Neural crest cell (in vitro differentiated cells): ENCODE measurements at regions not wholly inside any gene's neighbourhood (a gene's known extent, or its start where the extent isn't known, plus 50 kb on each side); places are given as distances from the start of the nearest gene placed in this dataset.

Experiments
- DNase-seq: peaks from one replicate; pipeline ENCODE4 v3.0.0; 2021; ENCODE audit warnings: low read depth, mixed read lengths, low spot score
- H3K27ac Mint-ChIP-seq: one replicate; pipeline ENCODE4 v1.8.0; 2021; ENCODE audit warnings: mild to moderate bottlenecking, mixed read lengths; ENCODE audit not compliant: unreplicated experiment
- H3K27me3 Mint-ChIP-seq: 2 replicates; pipeline ENCODE4 v1.8.0; 2021; ENCODE audit warnings: low read depth, mild to moderate bottlenecking, mixed read lengths
- H3K36me3 Mint-ChIP-seq: 2 replicates; pipeline ENCODE4 v1.8.0; 2021; ENCODE audit warnings: low read depth, mild to moderate bottlenecking, mixed read lengths
- H3K4me1 Mint-ChIP-seq: 2 replicates; pipeline ENCODE4 v1.8.0; 2021; ENCODE audit warnings: mixed read lengths
- H3K4me3 Mint-ChIP-seq: one replicate; pipeline ENCODE4 v1.8.0; 2021; ENCODE audit warnings: mild to moderate bottlenecking, mixed read lengths
- H3K9me3 Mint-ChIP-seq: 2 replicates; pipeline ENCODE4 v1.8.0; 2021; ENCODE audit warnings: mixed read lengths
- CTCF ChIP-seq: fragments of 200-600 bp; sonication (generic); conservative IDR thresholded peaks from 2 replicates; pipeline ENCODE4 v1.5.0; 2021; ENCODE audit warnings: antibody characterized with exemption, mild to moderate bottlenecking

- H3K4me3 Mint-ChIP-seq: no peak overlapping the region
- H3K27ac Mint-ChIP-seq: peak overlapping the region; percentile 45
- H3K9me3 Mint-ChIP-seq: no peaks in the 10 kb centered on the region
- no peak for DNase-seq
- H3K27me3 Mint-ChIP-seq: no peaks in the 10 kb centered on the region
- H3K4me1 Mint-ChIP-seq: peaks cover 20% of the 10 kb centered on the region
- no peak for TF ChIP-seq CTCF
- H3K36me3 Mint-ChIP-seq: no peaks in the 10 kb centered on the region
These were observed 58.0 kb upstream of the LAPTM5 start for GRCh38 chr1:30815556-30815955.

- no peak for TF ChIP-seq CTCF
- no peak for DNase-seq
- no peaks in the 10 kb centered on the region for H3K9me3 Mint-ChIP-seq
- no peaks in the 10 kb centered on the region for H3K36me3 Mint-ChIP-seq
- H3K27ac Mint-ChIP-seq: no peak overlapping the region
- peaks cover 33% of the 10 kb centered on the region for H3K4me1 Mint-ChIP-seq
- H3K27me3 Mint-ChIP-seq: no peaks in the 10 kb centered on the region
- H3K4me3 Mint-ChIP-seq: no peak overlapping the region
These were observed 56.7 kb upstream of the LAPTM5 start for GRCh38 chr1:30814292-30814691.

GRCh38 chr1:30812076-30812475 lies 54.5 kb upstream of the LAPTM5 start:
- DNase-seq: no peak
- Mint-ChIP-seq H3K4me3 (no peak overlapping the region), H3K4me1 (peaks cover 50% of the 10 kb centered on the region), H3K27me3 (no peaks in the 10 kb centered on the region), H3K9me3 (no peaks in the 10 kb centered on the region), H3K36me3 (no peaks in the 10 kb centered on the region), H3K27ac (no peak overlapping the region)
- no peak for TF ChIP-seq CTCF

- Mint-ChIP-seq H3K36me3 (no peaks in the 10 kb centered on the region), H3K4me3 (no peak overlapping the region), H3K27me3 (no peaks in the 10 kb centered on the region), H3K4me1 (peaks cover 50% of the 10 kb centered on the region), H3K9me3 (no peaks in the 10 kb centered on the region), H3K27ac (no peak overlapping the region)
- no peak for DNase-seq
- no peak for TF ChIP-seq CTCF
These were observed 53.6 kb upstream of the LAPTM5 start for GRCh38 chr1:30811187-30811586.

- no peak overlapping the region for H3K27ac Mint-ChIP-seq
- no peaks in the 10 kb centered on the region for H3K36me3 Mint-ChIP-seq
- peaks cover 57% of the 10 kb centered on the region for H3K4me1 Mint-ChIP-seq
- DNase-seq: no peak
- no peaks in the 10 kb centered on the region for H3K27me3 Mint-ChIP-seq
- H3K9me3 Mint-ChIP-seq: no peaks in the 10 kb centered on the region
- no peak for TF ChIP-seq CTCF
- no peak overlapping the region for H3K4me3 Mint-ChIP-seq
These were observed 53.0 kb upstream of the LAPTM5 start for GRCh38 chr1:30810416-30811080.
